PFSK-1 (cell line): ENCODE measurements at regions not wholly inside any gene's neighbourhood (a gene's known extent, or its start where the extent isn't known, plus 50 kb on each side); places are given as distances from the start of the nearest gene placed in this dataset.

Experiments
- FOXP2 ChIP-seq: optimal IDR thresholded peaks from 2 replicates; pipeline ENCODE3; 2011; ENCODE audit warnings: borderline replicate concordance, control low read depth, inconsistent platforms; ENCODE audit not compliant: insufficient read depth; ENCODE audit errors: extremely low read length, extremely low read depth
- POLR2AphosphoS5 ChIP-seq: IDR thresholded peaks from 2 replicates; pipeline ENCODE4 v1.6.1; 2012; ENCODE audit warnings: low read depth, mild to moderate bottlenecking, control low read depth, low read length, moderate library complexity
- SIN3A ChIP-seq: IDR thresholded peaks from 2 replicates; pipeline ENCODE4 v1.6.1; 2012; ENCODE audit warnings: mild to moderate bottlenecking, low read length, moderate library complexity, borderline replicate concordance; ENCODE audit not compliant: insufficient read depth
- TAF1 ChIP-seq: IDR thresholded peaks from 2 replicates; pipeline ENCODE4 v1.6.1; 2012; ENCODE audit warnings: low read length, control low read depth, borderline replicate concordance; ENCODE audit not compliant: insufficient read depth
- TF ChIP-seq, protein P1 (sequence below), 2 experiments: IDR thresholded peaks; 2 replicates each; pipeline versions ENCODE4 v1.6.1 to v1.8.0; 2011 to 2012; ENCODE audit warnings: low read depth in 2 of 2, low read length in 2 of 2, control low read depth in 1 of 2, inconsistent platforms in 1 of 2, mild to moderate bottlenecking in 1 of 2, moderate library complexity in 1 of 2; ENCODE audit not compliant: insufficient read depth in 1 of 2

DNA sequence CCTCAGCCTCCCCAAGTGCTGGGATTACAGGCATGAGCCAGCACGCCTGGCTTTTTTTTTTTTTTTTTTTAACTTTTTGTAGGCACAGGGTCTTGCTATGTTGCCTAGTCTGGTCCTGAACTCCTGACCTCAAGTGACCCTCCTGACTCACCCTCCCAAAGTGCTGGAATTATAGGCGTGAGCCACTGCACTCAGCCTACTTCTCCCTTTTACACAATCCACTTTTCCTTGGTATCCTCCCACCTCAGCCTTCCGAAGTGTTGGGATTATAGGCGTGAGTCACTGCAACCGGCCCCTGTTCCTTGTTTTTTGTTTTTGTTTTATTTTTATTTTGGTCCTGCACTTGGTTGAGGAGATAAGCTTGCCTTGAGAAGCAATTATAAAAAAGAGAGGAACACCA lies 75.9 kb upstream of the KMT2C start:
- no peak for TF ChIP-seq TAF1
- no peak for TF ChIP-seq FOXP2
- TF ChIP-seq POLR2AphosphoS5: no peak
- TF ChIP-seq, protein P1, sequence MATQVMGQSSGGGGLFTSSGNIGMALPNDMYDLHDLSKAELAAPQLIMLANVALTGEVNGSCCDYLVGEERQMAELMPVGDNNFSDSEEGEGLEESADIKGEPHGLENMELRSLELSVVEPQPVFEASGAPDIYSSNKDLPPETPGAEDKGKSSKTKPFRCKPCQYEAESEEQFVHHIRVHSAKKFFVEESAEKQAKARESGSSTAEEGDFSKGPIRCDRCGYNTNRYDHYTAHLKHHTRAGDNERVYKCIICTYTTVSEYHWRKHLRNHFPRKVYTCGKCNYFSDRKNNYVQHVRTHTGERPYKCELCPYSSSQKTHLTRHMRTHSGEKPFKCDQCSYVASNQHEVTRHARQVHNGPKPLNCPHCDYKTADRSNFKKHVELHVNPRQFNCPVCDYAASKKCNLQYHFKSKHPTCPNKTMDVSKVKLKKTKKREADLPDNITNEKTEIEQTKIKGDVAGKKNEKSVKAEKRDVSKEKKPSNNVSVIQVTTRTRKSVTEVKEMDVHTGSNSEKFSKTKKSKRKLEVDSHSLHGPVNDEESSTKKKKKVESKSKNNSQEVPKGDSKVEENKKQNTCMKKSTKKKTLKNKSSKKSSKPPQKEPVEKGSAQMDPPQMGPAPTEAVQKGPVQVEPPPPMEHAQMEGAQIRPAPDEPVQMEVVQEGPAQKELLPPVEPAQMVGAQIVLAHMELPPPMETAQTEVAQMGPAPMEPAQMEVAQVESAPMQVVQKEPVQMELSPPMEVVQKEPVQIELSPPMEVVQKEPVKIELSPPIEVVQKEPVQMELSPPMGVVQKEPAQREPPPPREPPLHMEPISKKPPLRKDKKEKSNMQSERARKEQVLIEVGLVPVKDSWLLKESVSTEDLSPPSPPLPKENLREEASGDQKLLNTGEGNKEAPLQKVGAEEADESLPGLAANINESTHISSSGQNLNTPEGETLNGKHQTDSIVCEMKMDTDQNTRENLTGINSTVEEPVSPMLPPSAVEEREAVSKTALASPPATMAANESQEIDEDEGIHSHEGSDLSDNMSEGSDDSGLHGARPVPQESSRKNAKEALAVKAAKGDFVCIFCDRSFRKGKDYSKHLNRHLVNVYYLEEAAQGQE (IDR thresholded peaks at IDR 0.05; ENCODE audit: insufficient read depth in 1 of 2, low read depth in 2 of 2, low read length in 2 of 2): no peak
- TF ChIP-seq SIN3A: no peak

DNA sequence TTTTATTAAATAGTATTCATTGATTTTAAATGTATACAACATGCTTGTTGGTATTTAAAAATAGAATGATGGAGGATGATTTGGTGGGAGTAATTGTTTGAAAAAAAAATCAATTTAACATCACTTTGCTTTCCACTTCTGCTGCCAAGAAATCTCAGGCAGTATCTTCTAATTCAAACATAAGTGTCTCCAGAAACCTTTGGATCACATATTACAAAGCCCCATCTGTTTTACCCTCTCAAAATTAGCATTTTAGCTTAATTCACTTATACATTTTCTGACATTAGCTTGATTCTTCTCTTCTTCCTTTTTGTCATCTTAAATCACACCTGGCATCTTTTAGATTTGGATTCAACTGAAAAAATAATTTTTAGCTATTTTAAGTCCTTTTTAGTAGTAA lies 72.9 kb upstream of the KMT2C start:
- TF ChIP-seq FOXP2: no peak

DNA sequence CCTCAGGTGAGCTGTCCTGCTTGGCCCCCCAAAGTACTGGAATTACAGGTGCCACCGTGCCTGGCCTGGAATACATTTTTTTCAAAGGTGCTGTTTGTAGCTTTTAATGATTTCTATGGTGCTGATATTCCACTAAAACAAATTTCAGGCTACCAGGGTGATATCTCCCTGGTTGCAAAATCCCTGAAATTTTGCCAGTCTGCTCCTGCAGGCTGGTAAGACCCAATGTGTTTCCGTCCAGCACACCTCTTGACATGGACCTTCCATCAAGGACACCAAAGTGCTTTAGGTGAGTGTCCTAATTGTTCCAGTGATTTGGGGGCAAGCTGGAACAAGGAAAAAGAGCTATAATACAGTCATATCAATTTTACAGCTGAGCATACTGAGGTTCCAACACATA lies 69.8 kb upstream of the KMT2C start:
- TF ChIP-seq POLR2AphosphoS5: no peak
- TF ChIP-seq FOXP2: no peak
- TF ChIP-seq, protein P1 (IDR thresholded peaks at IDR 0.05; ENCODE audit: insufficient read depth in 1 of 2, low read depth in 2 of 2, low read length in 2 of 2): no peak

DNA sequence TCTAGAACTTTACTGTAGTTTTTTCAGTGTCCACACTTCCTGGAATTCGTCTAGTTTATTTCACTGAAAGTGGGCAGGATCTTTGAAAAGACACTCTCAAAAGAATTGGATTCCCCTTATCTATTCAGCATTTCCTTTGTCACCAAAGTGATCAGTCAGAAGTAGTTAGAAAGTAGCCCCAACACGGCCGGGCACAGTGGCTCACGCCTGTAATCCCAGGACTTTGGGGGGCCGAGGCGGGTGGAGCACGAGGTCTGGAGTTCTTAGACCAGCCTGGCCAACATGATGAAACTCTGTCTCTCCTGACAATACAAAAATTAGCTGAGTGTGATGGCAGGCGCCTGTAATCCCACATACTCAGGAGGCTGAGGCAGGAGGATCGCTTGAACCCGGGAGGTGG lies 69.0 kb upstream of the KMT2C start:
- TF ChIP-seq, protein P1 (IDR thresholded peaks at IDR 0.05; ENCODE audit: insufficient read depth in 1 of 2, low read depth in 2 of 2, low read length in 2 of 2): no peak
- TF ChIP-seq FOXP2 (no peak), SIN3A (no peak), POLR2AphosphoS5 (no peak), TAF1 (no peak)

DNA sequence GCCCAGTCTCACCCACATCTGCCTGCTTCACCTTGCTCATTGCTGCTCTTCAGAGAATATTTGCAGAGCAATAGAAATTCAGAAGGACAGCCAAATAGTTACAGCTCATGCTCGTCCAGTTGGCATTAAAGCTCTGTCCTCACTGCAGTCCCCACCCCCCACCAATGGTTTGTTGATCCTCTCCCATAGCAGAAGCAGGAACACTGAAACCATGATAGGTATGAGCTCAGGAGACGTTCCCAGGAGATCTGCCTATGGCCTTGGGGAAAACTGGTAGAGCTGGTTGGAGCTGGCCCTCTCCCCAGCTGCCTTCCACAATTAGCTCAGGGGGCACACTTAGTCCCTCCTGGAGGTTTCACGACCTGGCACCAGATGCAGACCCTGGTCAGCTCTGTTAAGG lies 68.6 kb upstream of the KMT2C start:
- no peak for TF ChIP-seq SIN3A
- TF ChIP-seq TAF1: no peak
- TF ChIP-seq FOXP2: no peak
- TF ChIP-seq POLR2AphosphoS5: no peak
- TF ChIP-seq, protein P1 (IDR thresholded peaks at IDR 0.05; ENCODE audit: insufficient read depth in 1 of 2, low read depth in 2 of 2, low read length in 2 of 2): no peak
